ENCODE measurements at regions not wholly inside any gene's neighbourhood (a gene's known extent, or its start where the extent isn't known, plus 50 kb on each side); places are given as distances from the start of the nearest gene placed in this dataset.
"Not testable (repeated sequence)": the region's sequence is repeated elsewhere in the genome, so short reads cannot be mapped to it uniquely, and the experiment has no call there.

- H3K27me3 ChIP-seq: no peaks in the 10 kb centered on the region
- H3K4me3 ChIP-seq: no peak overlapping the region
- TF ChIP-seq CTCF (IDR thresholded peaks at IDR 0.05): no peak
- peak; percentile 57 for DNase-seq (ENCODE audit: low spot score)
- no peaks in the 10 kb centered on the region for H3K36me3 ChIP-seq
- H3K27ac ChIP-seq: peak overlapping the region in 1 of 2 donors; percentile 21
- H3K9me3 ChIP-seq: peaks cover 0 to 7% of the 10 kb centered on the region in 2 donors
- peaks cover 0 to 13% of the 10 kb centered on the region in 2 donors for H3K4me1 ChIP-seq
These were observed 191.5 kb downstream of the SEC14L1 start for GRCh38 chr17:77332034-77332971.

- no peak overlapping the region for H3K4me3 ChIP-seq
- H3K4me1 ChIP-seq: peaks cover 0 to 13% of the 10 kb centered on the region in 2 donors
- peaks cover 0 to 8% of the 10 kb centered on the region in 2 donors for H3K9me3 ChIP-seq
- no peak for TF ChIP-seq CTCF (IDR thresholded peaks at IDR 0.05)
- H3K36me3 ChIP-seq: no peaks in the 10 kb centered on the region
- H3K27ac ChIP-seq: no peak overlapping the region
- H3K27me3 ChIP-seq: no peaks in the 10 kb centered on the region
- DNase-seq (ENCODE audit: low spot score): peak; percentile 50
These were observed 192.4 kb downstream of the SEC14L1 start for GRCh38 chr17:77332981-77333685.

- Histone ChIP-seq H3K9me3 (peaks cover 0 to 8% of the 10 kb centered on the region in 2 donors), H3K4me1 (peaks cover 0 to under 1% of the 10 kb centered on the region in 2 donors), H3K4me3 (no peak overlapping the region), H3K36me3 (no peaks in the 10 kb centered on the region), H3K27me3 (no peaks in the 10 kb centered on the region), H3K27ac (no peak overlapping the region)
- DNase-seq (ENCODE audit: low spot score): no peak
- TF ChIP-seq CTCF (IDR thresholded peaks at IDR 0.05): no peak
These were observed 196.4 kb downstream of the SEC14L1 start for GRCh38 chr17:77337150-77337549.

- peak; percentile 43 for DNase-seq (ENCODE audit: low spot score)
- Histone ChIP-seq H3K4me3 (no peak overlapping the region), H3K4me1 (peaks cover 0 to 6% of the 10 kb centered on the region in 2 donors), H3K27me3 (no peaks in the 10 kb centered on the region), H3K9me3 (peaks cover 0 to 13% of the 10 kb centered on the region in 2 donors), H3K27ac (no peak overlapping the region), H3K36me3 (no peaks in the 10 kb centered on the region)
- TF ChIP-seq CTCF (IDR thresholded peaks at IDR 0.05): no peak
These were observed 200.3 kb downstream of the SEC14L1 start for GRCh38 chr17:77341069-77341541.

- H3K4me1 ChIP-seq; H3K36me3 ChIP-seq; H3K9me3 ChIP-seq; DNase-seq (ENCODE audit: low spot score); H3K27me3 ChIP-seq; H3K27ac ChIP-seq; H3K4me3 ChIP-seq: not testable (repeated sequence)
These were observed 201.9 kb downstream of the SEC14L1 start for GRCh38 chr17:77342656-77342990.

Measured in right atrium auricular region (tissue), 2 donors.